Activated CD4-positive, alpha-beta memory T cell treated with anti-CD3 and anti-CD28 coated beads, Interleukin-2, amount 10 ng/mL, durations not matched to agents 7 days and 5 days (primary cell): ENCODE measurements at regions not wholly inside any gene's neighbourhood (a gene's known extent, or its start where the extent isn't known, plus 50 kb on each side); places are given as distances from the start of the nearest gene placed in this dataset.
"Not testable (repeated sequence)": the region's sequence is repeated elsewhere in the genome, so short reads cannot be mapped to it uniquely, and the experiment has no call there.

Source experiments
- CTCF ChIA-PET: fragments of 350-600 bp; sonication (Branson Sonifier 250); formaldehyde crosslinking; loops from one replicate; lab custom pipeline; 2021; ENCODE audit warnings: antibody characterized with exemption, inconsistent platforms; lab: Charles Lee
- POLR2A ChIA-PET: fragments of 350-600 bp; sonication (Branson Sonifier 250); formaldehyde crosslinking; loops from one replicate; lab custom pipeline; 2021; ENCODE audit warnings: antibody characterized with exemption; lab: Charles Lee
- DNase-seq: peaks from one replicate; pipeline ENCODE4 v3.0.0-alpha.2; 2020
- H3K27ac Mint-ChIP-seq: one replicate; pipeline ENCODE4 v1.8.0; 2021; ENCODE audit warnings: mild to moderate bottlenecking, mixed read lengths
- H3K27me3 Mint-ChIP-seq: one replicate; pipeline ENCODE4 v1.8.0; 2021; ENCODE audit warnings: mixed read lengths
- H3K36me3 Mint-ChIP-seq: one replicate; pipeline ENCODE4 v1.8.0; 2021; ENCODE audit warnings: low read depth, mixed read lengths
- H3K4me1 Mint-ChIP-seq: one replicate; pipeline ENCODE4 v1.8.0; 2021; ENCODE audit warnings: mixed read lengths
- H3K4me3 Mint-ChIP-seq: one replicate; pipeline ENCODE4 v1.8.0; 2021; ENCODE audit warnings: mild to moderate bottlenecking, mixed read lengths
- H3K9me3 Mint-ChIP-seq: one replicate; pipeline ENCODE4 v1.8.0; 2021; ENCODE audit warnings: mixed read lengths

GRCh38 chr10:2784766-2785165, 282.6 kb upstream of the PFKP start:
- no peak for DNase-seq
- POLR2A ChIA-PET, result no interaction called here
- CTCF ChIA-PET, result no interaction called here

GRCh38 chr10:2782950-2783349, 284.4 kb upstream of the PFKP start:
- H3K27me3 Mint-ChIP-seq, result peaks cover 3% of the 10 kb centered on the region
- no peaks in the 10 kb centered on the region for H3K9me3 Mint-ChIP-seq
- H3K27ac Mint-ChIP-seq, result no peak overlapping the region
- no peaks in the 10 kb centered on the region for H3K4me1 Mint-ChIP-seq
- POLR2A ChIA-PET, result no interaction called here
- no peak overlapping the region for H3K4me3 Mint-ChIP-seq
- no peak for DNase-seq
- H3K36me3 Mint-ChIP-seq, result no peaks in the 10 kb centered on the region
- CTCF ChIA-PET, result no interaction called here

More at GRCh38 chr10:2784766-2785165, 282.6 kb upstream of the PFKP start:
- Mint-ChIP-seq H3K27me3 (peaks cover 3% of the 10 kb centered on the region), H3K36me3 (no peaks in the 10 kb centered on the region), H3K9me3 (no peaks in the 10 kb centered on the region), H3K27ac (no peak overlapping the region), H3K4me1 (no peaks in the 10 kb centered on the region), H3K4me3 (no peak overlapping the region)

GRCh38 chr10:2782265-2782664, 285.1 kb upstream of the PFKP start:
- Mint-ChIP-seq H3K4me3 (no peak overlapping the region), H3K9me3 (no peaks in the 10 kb centered on the region), H3K36me3 (no peaks in the 10 kb centered on the region), H3K27me3 (peaks cover 3% of the 10 kb centered on the region), H3K4me1 (no peaks in the 10 kb centered on the region), H3K27ac (no peak overlapping the region)
- ChIA-PET CTCF (no interaction called here), POLR2A (no interaction called here)
- no peak for DNase-seq

GRCh38 chr10:2777666-2778355, 289.5 kb upstream of the PFKP start:
- Mint-ChIP-seq H3K4me1 (no peaks in the 10 kb centered on the region), H3K27ac (no peak overlapping the region), H3K9me3 (no peaks in the 10 kb centered on the region), H3K27me3 (peaks cover 5% of the 10 kb centered on the region), H3K4me3 (no peak overlapping the region), H3K36me3 (no peaks in the 10 kb centered on the region)
- ChIA-PET POLR2A (no interaction called here), CTCF (no interaction called here)
- no peak for DNase-seq

GRCh38 chr10:2772816-2773631, 294.3 kb upstream of the PFKP start:
- POLR2A ChIA-PET, result no interaction called here
- peaks cover 2% of the 10 kb centered on the region for H3K27me3 Mint-ChIP-seq
- H3K4me1 Mint-ChIP-seq, result no peaks in the 10 kb centered on the region
- DNase-seq, result no peak
- CTCF ChIA-PET, result no interaction called here
- H3K36me3 Mint-ChIP-seq, result no peaks in the 10 kb centered on the region
- no peak overlapping the region for H3K4me3 Mint-ChIP-seq
- no peak overlapping the region for H3K27ac Mint-ChIP-seq
- H3K9me3 Mint-ChIP-seq, result no peaks in the 10 kb centered on the region

GRCh38 chr10:2772135-2772534, 295.2 kb upstream of the PFKP start:
- Mint-ChIP-seq H3K36me3 (no peaks in the 10 kb centered on the region), H3K9me3 (no peaks in the 10 kb centered on the region), H3K4me3 (no peak overlapping the region), H3K27ac (no peak overlapping the region), H3K4me1 (no peaks in the 10 kb centered on the region), H3K27me3 (peaks cover 2% of the 10 kb centered on the region)
- no peak for DNase-seq
- ChIA-PET CTCF (no interaction called here), POLR2A (no interaction called here)

- H3K4me1 Mint-ChIP-seq, H3K9me3 Mint-ChIP-seq, H3K27ac Mint-ChIP-seq, H3K36me3 Mint-ChIP-seq, DNase-seq, CTCF ChIA-PET, H3K27me3 Mint-ChIP-seq, POLR2A ChIA-PET, H3K4me3 Mint-ChIP-seq: not testable (repeated sequence)
These were observed 300.1 kb upstream of the PFKP start for GRCh38 chr10:2767293-2767692.

GRCh38 chr10:2761971-2762370, 305.4 kb upstream of the PFKP start:
- no peak overlapping the region for H3K4me3 Mint-ChIP-seq
- no peaks in the 10 kb centered on the region for H3K4me1 Mint-ChIP-seq
- H3K27me3 Mint-ChIP-seq, result no peaks in the 10 kb centered on the region
- ChIA-PET CTCF (interaction anchor here (0.6 kb wide), 1 partner anchor 18 kb away, joined by 3 read pairs; no protein-coding TSS in a partner anchor), POLR2A (no interaction called here)
- DNase-seq, result no peak
- H3K27ac Mint-ChIP-seq, result no peak overlapping the region
- H3K36me3 Mint-ChIP-seq, result no peaks in the 10 kb centered on the region
- no peaks in the 10 kb centered on the region for H3K9me3 Mint-ChIP-seq

GRCh38 chr10:2761311-2761710, 306.0 kb upstream of the PFKP start:
- H3K4me3 Mint-ChIP-seq, result no peak overlapping the region
- H3K27ac Mint-ChIP-seq, result no peak overlapping the region
- no peak for DNase-seq
- no peaks in the 10 kb centered on the region for H3K9me3 Mint-ChIP-seq
- ChIA-PET CTCF (no interaction called here), POLR2A (no interaction called here)
- H3K4me1 Mint-ChIP-seq, result no peaks in the 10 kb centered on the region
- no peaks in the 10 kb centered on the region for H3K27me3 Mint-ChIP-seq
- H3K36me3 Mint-ChIP-seq, result no peaks in the 10 kb centered on the region

GRCh38 chr10:2760736-2761135, 306.6 kb upstream of the PFKP start:
- H3K27ac Mint-ChIP-seq, result no peak overlapping the region
- no peak overlapping the region for H3K4me3 Mint-ChIP-seq
- no peaks in the 10 kb centered on the region for H3K36me3 Mint-ChIP-seq
- no peaks in the 10 kb centered on the region for H3K9me3 Mint-ChIP-seq
- H3K27me3 Mint-ChIP-seq, result no peaks in the 10 kb centered on the region
- H3K4me1 Mint-ChIP-seq, result no peaks in the 10 kb centered on the region
- CTCF ChIA-PET, result no interaction called here
- POLR2A ChIA-PET, result no interaction called here
- DNase-seq, result no peak

GRCh38 chr10:2759233-2759632, 308.1 kb upstream of the PFKP start:
- H3K27me3 Mint-ChIP-seq, result no peaks in the 10 kb centered on the region
- CTCF ChIA-PET, result interaction anchor here (0.5 kb wide), 1 partner anchor 42 kb away, joined by 3 read pairs; no protein-coding TSS in a partner anchor
- H3K4me1 Mint-ChIP-seq, result no peaks in the 10 kb centered on the region
- H3K27ac Mint-ChIP-seq, result no peak overlapping the region
- peaks cover 4% of the 10 kb centered on the region for H3K9me3 Mint-ChIP-seq
- H3K36me3 Mint-ChIP-seq, result no peaks in the 10 kb centered on the region
- POLR2A ChIA-PET, result no interaction called here
- DNase-seq, result no peak
- H3K4me3 Mint-ChIP-seq, result no peak overlapping the region

GRCh38 chr10:2754943-2755342, 312.4 kb upstream of the PFKP start:
- POLR2A ChIA-PET, result no interaction called here
- Mint-ChIP-seq H3K27ac (no peak overlapping the region), H3K4me1 (no peaks in the 10 kb centered on the region), H3K36me3 (no peaks in the 10 kb centered on the region), H3K27me3 (no peaks in the 10 kb centered on the region), H3K9me3 (peaks cover 4% of the 10 kb centered on the region), H3K4me3 (no peak overlapping the region)
- no peak for DNase-seq
- CTCF ChIA-PET, result no interaction called here

GRCh38 chr10:2748287-2748686, 319.1 kb upstream of the PFKP start:
- no peak overlapping the region for H3K27ac Mint-ChIP-seq
- no peak for DNase-seq
- ChIA-PET CTCF (no interaction called here), POLR2A (no interaction called here)
- H3K27me3 Mint-ChIP-seq, result no peaks in the 10 kb centered on the region
- no peaks in the 10 kb centered on the region for H3K4me1 Mint-ChIP-seq
- H3K4me3 Mint-ChIP-seq, result no peak overlapping the region
- H3K36me3 Mint-ChIP-seq, result no peaks in the 10 kb centered on the region
- no peaks in the 10 kb centered on the region for H3K9me3 Mint-ChIP-seq

- Mint-ChIP-seq H3K4me3 (no peak overlapping the region), H3K36me3 (no peaks in the 10 kb centered on the region), H3K4me1 (no peaks in the 10 kb centered on the region), H3K9me3 (no peaks in the 10 kb centered on the region), H3K27me3 (no peaks in the 10 kb centered on the region), H3K27ac (no peak overlapping the region)
- ChIA-PET CTCF (no interaction called here), POLR2A (no interaction called here)
- DNase-seq, result no peak
These were observed 320.7 kb upstream of the PFKP start for GRCh38 chr10:2746638-2747037.
